Body of pancreas (tissue), 4 donors: ENCODE measurements at regions not wholly inside any gene's neighbourhood (a gene's known extent, or its start where the extent isn't known, plus 50 kb on each side); places are given as distances from the start of the nearest gene placed in this dataset.

Source experiments
- POLR2A ChIP-seq, 3 donors: fragments of 450-650 bp; IDR thresholded peaks; one replicate each; pipeline ENCODE4 v1.6.1; 2016; ENCODE audit warnings: antibody characterized with exemption in 3 of 3, mild to moderate bottlenecking in 2 of 3
- TF ChIP-seq, protein P1 (sequence below), 7 experiments: fragments of 450-650 bp in 4 of 7; fragments of 200-600 bp in 3 of 7; sonication (generic) in 3 of 7; IDR thresholded peaks; one replicate each; pipeline ENCODE4 v1.5.1; 2016 to 2019; ENCODE audit warnings: antibody characterized with exemption in 7 of 7

DNA sequence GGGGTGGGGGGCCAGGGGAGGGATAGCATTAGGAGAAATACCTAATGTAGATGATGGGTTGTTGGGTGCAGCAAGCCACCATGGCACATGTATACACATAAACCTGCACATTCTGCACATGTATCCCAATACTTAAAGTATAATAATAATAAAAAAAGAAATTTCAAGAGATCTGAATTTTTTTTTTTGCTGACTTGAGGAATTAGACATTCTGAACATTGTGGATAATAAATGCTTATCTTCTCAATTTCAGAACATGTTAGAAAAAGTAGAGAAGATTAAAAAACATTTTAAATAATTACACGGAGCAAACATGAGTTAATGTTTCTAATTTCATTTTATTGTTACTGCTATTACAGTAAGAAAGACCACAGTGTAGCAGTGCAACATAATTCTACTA is 230.4 kb downstream of the DTHD1 start:
- TF ChIP-seq POLR2A (IDR thresholded peaks at IDR 0.05): no peak
- TF ChIP-seq, protein P1, sequence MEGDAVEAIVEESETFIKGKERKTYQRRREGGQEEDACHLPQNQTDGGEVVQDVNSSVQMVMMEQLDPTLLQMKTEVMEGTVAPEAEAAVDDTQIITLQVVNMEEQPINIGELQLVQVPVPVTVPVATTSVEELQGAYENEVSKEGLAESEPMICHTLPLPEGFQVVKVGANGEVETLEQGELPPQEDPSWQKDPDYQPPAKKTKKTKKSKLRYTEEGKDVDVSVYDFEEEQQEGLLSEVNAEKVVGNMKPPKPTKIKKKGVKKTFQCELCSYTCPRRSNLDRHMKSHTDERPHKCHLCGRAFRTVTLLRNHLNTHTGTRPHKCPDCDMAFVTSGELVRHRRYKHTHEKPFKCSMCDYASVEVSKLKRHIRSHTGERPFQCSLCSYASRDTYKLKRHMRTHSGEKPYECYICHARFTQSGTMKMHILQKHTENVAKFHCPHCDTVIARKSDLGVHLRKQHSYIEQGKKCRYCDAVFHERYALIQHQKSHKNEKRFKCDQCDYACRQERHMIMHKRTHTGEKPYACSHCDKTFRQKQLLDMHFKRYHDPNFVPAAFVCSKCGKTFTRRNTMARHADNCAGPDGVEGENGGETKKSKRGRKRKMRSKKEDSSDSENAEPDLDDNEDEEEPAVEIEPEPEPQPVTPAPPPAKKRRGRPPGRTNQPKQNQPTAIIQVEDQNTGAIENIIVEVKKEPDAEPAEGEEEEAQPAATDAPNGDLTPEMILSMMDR (IDR thresholded peaks at IDR 0.05): no peak
